HFF-Myc (cell line): ENCODE measurements at regions not wholly inside any gene's neighbourhood (a gene's known extent, or its start where the extent isn't known, plus 50 kb on each side); places are given as distances from the start of the nearest gene placed in this dataset.

Experiments
- DNase-seq: peaks from one replicate; pipeline ENCODE4 v3.0.0-alpha.2; 2011; ENCODE audit warnings: low read depth; ENCODE audit errors: extremely low read depth
- H3K4me3 ChIP-seq: replicated peaks from 2 replicates; pipeline ENCODE4 v1.5.1; 2011; ENCODE audit warnings: low read depth, mild to moderate bottlenecking, control low read depth, low read length
- TF ChIP-seq, protein P1 (sequence below): IDR thresholded peaks from 2 replicates; pipeline ENCODE4 v1.5.1; 2012; ENCODE audit warnings: mild to moderate bottlenecking, low read depth, low read length, control low read depth; ENCODE audit errors: missing control alignments

DNA sequence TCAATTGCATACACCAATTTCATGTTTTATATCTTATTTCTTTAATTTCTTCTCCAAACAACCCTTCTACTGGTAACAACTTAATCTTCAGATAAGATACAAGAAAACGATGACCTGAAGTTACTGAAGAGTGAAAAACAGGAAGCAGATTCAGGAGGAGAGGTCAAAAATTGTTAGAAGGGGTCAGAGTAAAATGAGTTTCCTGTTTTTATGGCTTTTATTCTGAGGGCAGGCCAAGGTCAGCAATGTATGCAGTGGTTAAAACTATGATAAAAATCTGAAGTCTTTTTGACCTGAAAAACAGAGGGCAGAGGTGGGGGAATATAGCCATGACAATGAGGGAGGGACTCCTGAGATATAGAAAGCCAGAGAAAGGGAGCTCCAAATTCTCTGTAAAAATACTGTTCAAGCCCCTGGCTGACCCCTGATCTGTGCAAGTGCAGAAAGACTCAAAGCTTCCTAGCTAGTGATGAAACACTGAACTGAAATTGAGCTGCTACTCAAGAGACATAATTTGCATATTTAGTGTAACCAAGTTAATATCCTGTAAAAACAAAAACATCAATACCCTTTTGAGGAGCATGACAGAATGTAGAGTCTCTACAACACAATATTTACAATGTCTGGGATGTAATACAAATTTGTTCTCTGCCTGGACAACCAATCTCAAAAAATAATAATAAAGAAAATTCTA lies 514.3 kb upstream of the SEL1L start:
- no peak overlapping the region for H3K4me3 ChIP-seq
- TF ChIP-seq, protein P1, sequence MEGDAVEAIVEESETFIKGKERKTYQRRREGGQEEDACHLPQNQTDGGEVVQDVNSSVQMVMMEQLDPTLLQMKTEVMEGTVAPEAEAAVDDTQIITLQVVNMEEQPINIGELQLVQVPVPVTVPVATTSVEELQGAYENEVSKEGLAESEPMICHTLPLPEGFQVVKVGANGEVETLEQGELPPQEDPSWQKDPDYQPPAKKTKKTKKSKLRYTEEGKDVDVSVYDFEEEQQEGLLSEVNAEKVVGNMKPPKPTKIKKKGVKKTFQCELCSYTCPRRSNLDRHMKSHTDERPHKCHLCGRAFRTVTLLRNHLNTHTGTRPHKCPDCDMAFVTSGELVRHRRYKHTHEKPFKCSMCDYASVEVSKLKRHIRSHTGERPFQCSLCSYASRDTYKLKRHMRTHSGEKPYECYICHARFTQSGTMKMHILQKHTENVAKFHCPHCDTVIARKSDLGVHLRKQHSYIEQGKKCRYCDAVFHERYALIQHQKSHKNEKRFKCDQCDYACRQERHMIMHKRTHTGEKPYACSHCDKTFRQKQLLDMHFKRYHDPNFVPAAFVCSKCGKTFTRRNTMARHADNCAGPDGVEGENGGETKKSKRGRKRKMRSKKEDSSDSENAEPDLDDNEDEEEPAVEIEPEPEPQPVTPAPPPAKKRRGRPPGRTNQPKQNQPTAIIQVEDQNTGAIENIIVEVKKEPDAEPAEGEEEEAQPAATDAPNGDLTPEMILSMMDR: no peak
- no peak for DNase-seq

DNA sequence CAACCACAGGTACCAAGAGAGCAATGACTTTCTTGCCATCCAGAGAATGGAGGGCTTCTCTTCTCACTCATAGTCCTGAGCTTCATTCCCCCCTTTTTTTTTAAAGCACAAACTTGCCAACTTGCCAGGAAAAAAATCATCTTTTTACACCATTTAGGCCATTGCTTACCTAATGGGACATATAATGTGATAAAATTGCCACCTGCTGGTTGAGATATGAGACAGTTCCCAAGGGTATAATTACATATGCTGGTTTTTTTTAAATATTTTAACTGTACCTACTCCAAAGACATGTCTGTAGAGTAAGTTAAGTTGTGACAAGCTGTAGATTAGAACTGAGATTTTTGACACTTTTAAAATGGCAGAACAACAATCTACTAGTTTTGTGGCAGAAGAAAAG lies 519.1 kb upstream of the SEL1L start:
- no peak overlapping the region for H3K4me3 ChIP-seq
- TF ChIP-seq, protein P1: no peak
- DNase-seq: no peak

DNA sequence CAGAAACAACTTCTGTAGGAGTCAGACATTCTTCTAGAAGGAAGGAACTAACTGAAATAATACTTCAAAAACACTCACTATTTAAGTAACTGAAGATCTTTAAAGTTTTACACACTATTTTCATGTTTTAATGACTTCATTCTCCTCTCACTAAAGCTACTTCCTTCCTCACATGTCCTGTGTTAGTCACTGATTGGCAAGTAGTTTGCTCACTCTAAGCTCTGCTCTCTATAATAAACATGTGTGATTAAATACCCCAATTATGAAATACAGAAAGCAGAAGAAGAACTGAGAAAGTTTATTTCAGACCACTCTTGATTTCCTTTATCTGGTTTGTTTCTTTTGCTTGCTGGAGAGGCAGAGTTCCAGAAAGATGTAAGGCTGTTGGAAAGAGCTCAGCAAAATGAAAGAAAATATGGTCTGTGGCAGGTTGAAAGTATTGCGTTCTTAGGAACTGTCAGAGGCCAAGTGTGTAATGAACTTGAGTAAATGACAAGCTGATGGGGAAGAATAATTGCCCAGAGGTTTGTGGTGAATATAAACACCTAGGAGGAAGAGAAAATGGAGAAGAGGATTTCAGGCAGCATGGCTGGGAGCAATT lies 522.0 kb upstream of the SEL1L start:
- no peak overlapping the region for H3K4me3 ChIP-seq
- no peak for DNase-seq
- TF ChIP-seq, protein P1: no peak

DNA sequence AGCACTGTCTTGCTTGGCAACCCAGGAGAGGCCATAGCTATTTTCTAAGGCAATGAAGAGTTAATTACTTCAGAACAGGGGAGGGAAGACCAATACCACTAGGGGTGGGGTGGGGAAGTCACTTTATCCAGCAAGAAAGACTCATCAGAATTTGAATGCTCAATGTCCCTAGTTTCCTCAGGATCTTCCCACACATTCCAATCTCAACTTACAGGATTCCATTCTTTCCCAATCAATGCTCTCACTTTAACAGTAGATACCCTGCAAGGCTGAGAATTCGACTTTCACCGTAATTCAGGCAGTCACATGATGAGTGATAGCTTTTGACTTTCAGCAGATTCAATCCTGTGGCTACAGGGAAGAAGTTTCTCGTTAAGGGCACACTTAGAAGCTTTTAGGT lies 526.6 kb upstream of the SEL1L start:
- H3K4me3 ChIP-seq: no peak overlapping the region
- TF ChIP-seq, protein P1: no peak
- no peak for DNase-seq

DNA sequence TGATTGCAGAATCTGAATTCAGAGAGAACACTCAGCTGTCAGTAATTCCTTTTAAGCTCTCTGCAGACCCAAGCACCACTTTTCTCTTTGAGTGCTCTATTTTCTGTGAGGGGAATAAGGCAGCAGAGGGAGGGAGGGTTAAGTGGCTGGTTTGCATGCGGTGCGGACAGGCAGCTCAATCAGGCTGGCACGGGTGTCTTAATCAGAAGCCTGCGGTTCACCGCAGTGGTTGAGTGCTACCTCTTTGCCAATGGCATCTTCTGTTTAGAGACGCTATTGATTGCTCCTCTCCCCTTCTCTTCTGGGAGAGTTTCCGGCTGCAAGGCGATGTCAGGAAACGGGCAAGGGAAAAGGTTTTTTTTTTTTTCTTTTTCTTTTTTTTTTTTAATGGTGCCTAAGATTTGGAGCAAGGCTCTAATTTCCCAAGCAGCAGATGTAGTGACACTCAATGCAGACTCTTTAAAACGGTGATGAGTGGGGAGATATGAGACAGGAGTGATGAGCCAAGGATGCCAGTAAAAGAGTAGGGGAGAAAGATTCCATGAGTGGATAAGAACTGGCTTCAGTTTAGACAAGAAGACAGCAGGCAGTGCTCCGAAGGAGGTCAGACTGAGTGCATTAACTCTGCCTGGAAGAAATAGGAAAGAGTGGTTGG lies 533.7 kb upstream of the SEL1L start:
- TF ChIP-seq, protein P1: no peak
- DNase-seq: no peak
- no peak overlapping the region for H3K4me3 ChIP-seq

DNA sequence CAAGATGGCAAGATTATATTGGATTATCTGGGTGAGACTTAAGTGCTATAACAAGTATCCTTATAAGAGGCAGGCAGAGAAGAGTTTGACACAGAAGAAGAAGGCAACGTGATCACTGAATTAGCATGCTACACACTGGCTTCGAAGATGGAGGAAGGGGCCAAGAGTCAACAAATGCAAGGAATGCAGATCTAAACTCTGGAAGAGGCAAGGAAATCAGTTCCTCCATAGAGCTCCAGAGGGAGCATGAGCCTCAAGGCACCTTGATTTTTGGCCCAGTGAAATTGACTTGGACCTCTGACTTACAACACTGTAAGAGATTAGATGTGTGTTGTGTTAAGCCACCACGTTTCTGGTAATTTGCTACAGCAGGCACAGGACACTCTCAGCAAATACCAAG lies 536.4 kb upstream of the SEL1L start:
- DNase-seq: no peak
- H3K4me3 ChIP-seq: no peak overlapping the region
- TF ChIP-seq, protein P1: no peak

DNA sequence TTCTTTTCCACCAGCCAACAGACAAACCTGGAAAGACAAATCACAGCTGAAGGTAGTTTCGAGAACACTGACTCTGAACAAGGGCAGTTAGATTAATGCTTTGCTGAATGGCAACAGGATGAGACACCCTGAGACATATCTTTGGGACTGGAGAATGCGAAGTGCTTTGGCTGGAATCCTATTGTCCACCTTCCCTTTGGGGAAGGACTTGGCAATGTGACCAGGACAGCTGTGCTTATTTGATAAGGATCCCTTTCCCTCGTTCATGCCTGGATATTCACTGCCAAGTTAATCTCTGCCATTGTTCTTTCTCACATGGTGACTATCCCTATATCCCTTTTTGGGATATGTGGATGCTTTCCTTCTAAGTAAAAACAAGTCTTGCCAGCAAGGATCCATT lies 537.1 kb upstream of the SEL1L start:
- TF ChIP-seq, protein P1: no peak
- no peak overlapping the region for H3K4me3 ChIP-seq

More for the DNA sequence above, 537.1 kb upstream of the SEL1L start:
- no peak for DNase-seq
